ENCODE measurements at regions not wholly inside any gene's neighbourhood (a gene's known extent, or its start where the extent isn't known, plus 50 kb on each side); places are given as distances from the start of the nearest gene placed in this dataset.

DNA sequence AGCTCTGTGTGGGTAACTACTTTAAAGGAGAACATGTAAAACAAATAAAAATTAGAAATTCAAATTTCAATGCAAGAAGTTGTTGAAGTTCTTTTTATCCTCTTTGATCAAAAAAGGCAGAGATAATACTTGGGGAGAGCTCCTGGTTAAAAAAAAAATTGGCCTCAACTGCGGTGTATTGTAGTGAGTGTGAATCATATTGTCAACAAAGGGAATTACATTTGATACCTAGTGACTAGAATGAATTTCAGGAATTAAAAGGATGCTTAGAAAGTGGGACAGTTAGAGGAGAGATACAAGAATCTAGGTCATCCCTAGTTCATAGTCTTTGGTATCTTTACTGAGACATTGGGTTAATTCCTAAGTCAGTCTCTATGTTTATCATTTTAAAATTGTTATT, 473.0 kb downstream of the CCDC85A start:
- TF ChIP-seq, protein P1, sequence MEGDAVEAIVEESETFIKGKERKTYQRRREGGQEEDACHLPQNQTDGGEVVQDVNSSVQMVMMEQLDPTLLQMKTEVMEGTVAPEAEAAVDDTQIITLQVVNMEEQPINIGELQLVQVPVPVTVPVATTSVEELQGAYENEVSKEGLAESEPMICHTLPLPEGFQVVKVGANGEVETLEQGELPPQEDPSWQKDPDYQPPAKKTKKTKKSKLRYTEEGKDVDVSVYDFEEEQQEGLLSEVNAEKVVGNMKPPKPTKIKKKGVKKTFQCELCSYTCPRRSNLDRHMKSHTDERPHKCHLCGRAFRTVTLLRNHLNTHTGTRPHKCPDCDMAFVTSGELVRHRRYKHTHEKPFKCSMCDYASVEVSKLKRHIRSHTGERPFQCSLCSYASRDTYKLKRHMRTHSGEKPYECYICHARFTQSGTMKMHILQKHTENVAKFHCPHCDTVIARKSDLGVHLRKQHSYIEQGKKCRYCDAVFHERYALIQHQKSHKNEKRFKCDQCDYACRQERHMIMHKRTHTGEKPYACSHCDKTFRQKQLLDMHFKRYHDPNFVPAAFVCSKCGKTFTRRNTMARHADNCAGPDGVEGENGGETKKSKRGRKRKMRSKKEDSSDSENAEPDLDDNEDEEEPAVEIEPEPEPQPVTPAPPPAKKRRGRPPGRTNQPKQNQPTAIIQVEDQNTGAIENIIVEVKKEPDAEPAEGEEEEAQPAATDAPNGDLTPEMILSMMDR (IDR thresholded peaks at IDR 0.05): no peak
- TF ChIP-seq POLR2A (IDR thresholded peaks at IDR 0.05): no peak

Data from esophagus squamous epithelium (tissue), 4 donors.